ENCODE measurements at regions not wholly inside any gene's neighbourhood (a gene's known extent, or its start where the extent isn't known, plus 50 kb on each side); places are given as distances from the start of the nearest gene placed in this dataset.

DNA sequence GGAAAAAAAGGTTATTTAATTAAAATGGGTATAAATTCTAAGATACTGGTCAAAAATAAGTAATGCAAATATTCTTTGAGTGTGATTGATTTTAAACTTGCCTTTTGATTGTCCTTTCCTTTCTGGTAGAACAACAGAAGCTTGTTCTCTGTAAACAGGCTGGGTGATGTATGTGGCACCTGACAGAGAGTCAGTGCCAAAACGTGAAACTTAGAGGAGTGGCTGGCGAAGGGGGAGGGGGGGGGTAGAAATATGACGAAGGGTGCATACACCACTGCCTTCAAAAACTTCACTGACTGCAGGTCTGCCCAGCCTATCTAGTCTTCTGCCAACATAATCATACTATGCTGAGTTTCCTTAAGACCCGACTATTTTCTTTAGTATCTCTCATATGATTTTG lies 629.8 kb upstream of the SEMA6A start:
- H3K27me3 ChIP-seq (ENCODE audit: control insufficient read depth in 3 of 3, insufficient read depth in 3 of 3, low read length in 2 of 3): no peaks in the 10 kb centered on the region
- DNase-seq (no peak), ATAC-seq (ENCODE audit: insufficient read depth, low FRiP score) (no peak)
- H3K27ac ChIP-seq (ENCODE audit: low read depth in 1 of 2, low read length in 1 of 2): no peak overlapping the region
- 76 to 84% methylated on average over 4 of the region's 4 CpGs for WGBS, 2 donors
- H3K9me3 ChIP-seq (ENCODE audit: control insufficient read depth in 4 of 4, insufficient read depth in 3 of 4, low read length in 3 of 4): no peaks in the 10 kb centered on the region
- H3K4me1 ChIP-seq (ENCODE audit: control insufficient read depth in 5 of 5, insufficient read depth in 5 of 5, low read length in 5 of 5): peaks cover 0 to 8% (median 0%) of the 10 kb centered on the region in 5 donors
- no peak overlapping the region for H3K9ac ChIP-seq (ENCODE audit: insufficient read depth in 1 of 2, low read length in 2 of 2)
- H3K4me3 ChIP-seq: no peak overlapping the region
- no peaks in the 10 kb centered on the region for H3K36me3 ChIP-seq (ENCODE audit: control insufficient read depth in 4 of 4, insufficient read depth in 4 of 4, low read length in 4 of 4)
- TF ChIP-seq, protein P1, sequence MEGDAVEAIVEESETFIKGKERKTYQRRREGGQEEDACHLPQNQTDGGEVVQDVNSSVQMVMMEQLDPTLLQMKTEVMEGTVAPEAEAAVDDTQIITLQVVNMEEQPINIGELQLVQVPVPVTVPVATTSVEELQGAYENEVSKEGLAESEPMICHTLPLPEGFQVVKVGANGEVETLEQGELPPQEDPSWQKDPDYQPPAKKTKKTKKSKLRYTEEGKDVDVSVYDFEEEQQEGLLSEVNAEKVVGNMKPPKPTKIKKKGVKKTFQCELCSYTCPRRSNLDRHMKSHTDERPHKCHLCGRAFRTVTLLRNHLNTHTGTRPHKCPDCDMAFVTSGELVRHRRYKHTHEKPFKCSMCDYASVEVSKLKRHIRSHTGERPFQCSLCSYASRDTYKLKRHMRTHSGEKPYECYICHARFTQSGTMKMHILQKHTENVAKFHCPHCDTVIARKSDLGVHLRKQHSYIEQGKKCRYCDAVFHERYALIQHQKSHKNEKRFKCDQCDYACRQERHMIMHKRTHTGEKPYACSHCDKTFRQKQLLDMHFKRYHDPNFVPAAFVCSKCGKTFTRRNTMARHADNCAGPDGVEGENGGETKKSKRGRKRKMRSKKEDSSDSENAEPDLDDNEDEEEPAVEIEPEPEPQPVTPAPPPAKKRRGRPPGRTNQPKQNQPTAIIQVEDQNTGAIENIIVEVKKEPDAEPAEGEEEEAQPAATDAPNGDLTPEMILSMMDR (IDR thresholded peaks at IDR 0.05; ENCODE audit: control extremely low read depth, extremely low read depth): no peak

GRCh38 chr5:117203584-117203983 lies 629.0 kb upstream of the SEMA6A start:
- DNase-seq: no peak
- H3K9me3 ChIP-seq (ENCODE audit: control insufficient read depth in 4 of 4, insufficient read depth in 3 of 4, low read length in 3 of 4): no peaks in the 10 kb centered on the region

GRCh38 chr5:117201001-117201400 lies 626.4 kb upstream of the SEMA6A start:
- Histone ChIP-seq H3K27me3 (ENCODE audit: control insufficient read depth in 3 of 3, insufficient read depth in 3 of 3, low read length in 2 of 3) (no peaks in the 10 kb centered on the region), H3K9me3 (ENCODE audit: control insufficient read depth in 4 of 4, insufficient read depth in 3 of 4, low read length in 3 of 4) (no peaks in the 10 kb centered on the region), H3K4me1 (ENCODE audit: control insufficient read depth in 5 of 5, insufficient read depth in 5 of 5, low read length in 5 of 5) (peaks cover 0 to 8% (median 0%) of the 10 kb centered on the region in 5 donors), H3K9ac (ENCODE audit: insufficient read depth in 1 of 2, low read length in 2 of 2) (no peak overlapping the region), H3K27ac (ENCODE audit: low read depth in 1 of 2, low read length in 1 of 2) (no peak overlapping the region), H3K4me3 (no peak overlapping the region), H3K36me3 (ENCODE audit: control insufficient read depth in 4 of 4, insufficient read depth in 4 of 4, low read length in 4 of 4) (no peaks in the 10 kb centered on the region)
- DNase-seq (peak; percentile 81 to 92 (median 91)), ATAC-seq (ENCODE audit: insufficient read depth, low FRiP score) (no peak)
- TF ChIP-seq, protein P1 (IDR thresholded peaks at IDR 0.05; ENCODE audit: control extremely low read depth, extremely low read depth): no peak
- WGBS, 2 donors: 55 to 66% methylated on average over 1 of the region's 1 CpG

More at GRCh38 chr5:117203584-117203983, 629.0 kb upstream of the SEMA6A start:
- Histone ChIP-seq H3K4me1 (ENCODE audit: control insufficient read depth in 5 of 5, insufficient read depth in 5 of 5, low read length in 5 of 5) (peaks cover 0 to 8% (median 0%) of the 10 kb centered on the region in 5 donors), H3K27ac (ENCODE audit: low read depth in 1 of 2, low read length in 1 of 2) (no peak overlapping the region), H3K9ac (ENCODE audit: insufficient read depth in 1 of 2, low read length in 2 of 2) (no peak overlapping the region), H3K4me3 (no peak overlapping the region), H3K27me3 (ENCODE audit: control insufficient read depth in 3 of 3, insufficient read depth in 3 of 3, low read length in 2 of 3) (no peaks in the 10 kb centered on the region), H3K36me3 (ENCODE audit: control insufficient read depth in 4 of 4, insufficient read depth in 4 of 4, low read length in 4 of 4) (no peaks in the 10 kb centered on the region)
- ATAC-seq (ENCODE audit: insufficient read depth, low FRiP score): no peak
- WGBS, 2 donors: 78 to 83% methylated on average over 2 of the region's 2 CpGs
- TF ChIP-seq, protein P1 (IDR thresholded peaks at IDR 0.05; ENCODE audit: control extremely low read depth, extremely low read depth): no peak

DNA sequence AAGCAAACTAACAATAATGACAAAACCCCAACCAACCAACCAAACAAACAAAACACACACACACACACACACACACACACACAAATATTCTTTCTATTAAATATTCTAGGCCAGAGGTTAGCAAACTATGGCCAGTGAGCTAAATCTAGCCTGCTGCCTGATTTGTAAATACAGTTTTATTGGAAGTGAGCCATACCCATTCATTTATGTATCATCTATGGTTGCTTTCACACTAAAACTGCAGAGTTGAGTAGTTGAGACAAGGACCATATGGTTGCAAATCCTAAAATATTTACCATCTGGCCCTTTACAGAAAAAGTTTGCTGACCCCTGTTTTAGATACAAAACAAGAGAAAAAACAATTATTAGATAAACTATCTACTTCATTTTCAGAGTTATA lies 620.5 kb upstream of the SEMA6A start:
- no peak overlapping the region for H3K4me3 ChIP-seq
- H3K9ac ChIP-seq (ENCODE audit: insufficient read depth in 1 of 2, low read length in 2 of 2): no peak overlapping the region
- TF ChIP-seq, protein P1 (IDR thresholded peaks at IDR 0.05; ENCODE audit: control extremely low read depth, extremely low read depth): no peak
- ATAC-seq (ENCODE audit: insufficient read depth, low FRiP score) (no peak), DNase-seq (peak; percentile 47 to 96 (median 94))
- no peak overlapping the region for H3K27ac ChIP-seq (ENCODE audit: low read depth in 1 of 2, low read length in 1 of 2)
- no peaks in the 10 kb centered on the region for H3K27me3 ChIP-seq (ENCODE audit: control insufficient read depth in 3 of 3, insufficient read depth in 3 of 3, low read length in 2 of 3)
- H3K9me3 ChIP-seq (ENCODE audit: control insufficient read depth in 4 of 4, insufficient read depth in 3 of 4, low read length in 3 of 4): peaks cover 0 to 2% (median 0%) of the 10 kb centered on the region in 4 donors
- no peaks in the 10 kb centered on the region for H3K36me3 ChIP-seq (ENCODE audit: control insufficient read depth in 4 of 4, insufficient read depth in 4 of 4, low read length in 4 of 4)
- peaks cover 0 to 18% (median 0%) of the 10 kb centered on the region in 5 donors for H3K4me1 ChIP-seq (ENCODE audit: control insufficient read depth in 5 of 5, insufficient read depth in 5 of 5, low read length in 5 of 5)
